ENCODE measurements at regions not wholly inside any gene's neighbourhood (a gene's known extent, or its start where the extent isn't known, plus 50 kb on each side); places are given as distances from the start of the nearest gene placed in this dataset.

DNA sequence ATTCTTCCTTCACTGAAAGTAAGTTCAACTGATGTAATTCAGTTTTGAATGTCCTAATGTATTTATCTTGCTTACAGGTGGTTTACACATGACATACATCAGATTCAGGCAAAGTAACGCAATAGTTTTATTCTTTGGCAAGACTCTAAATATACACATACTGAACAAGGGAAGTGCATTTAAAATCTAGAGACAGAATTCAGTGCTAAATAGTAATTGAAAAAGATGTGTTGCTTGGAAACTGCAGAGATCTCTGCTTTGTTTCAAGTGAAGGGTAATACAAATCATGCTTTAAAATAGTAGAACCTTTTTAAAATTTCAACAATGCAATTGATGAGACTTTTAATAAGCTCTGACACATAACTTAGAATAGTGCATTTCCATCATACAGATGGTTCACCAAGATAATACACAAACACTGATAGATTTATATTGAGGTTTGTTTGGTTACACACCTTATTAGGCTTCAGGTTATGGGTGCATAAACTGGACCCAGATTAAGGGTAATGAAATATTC lies 581.0 kb upstream of the MIR17HG start:
- no peak for TF ChIP-seq EZH2 (IDR thresholded peaks at IDR 0.05)
- TF ChIP-seq POLR2AphosphoS5 (IDR thresholded peaks at IDR 0.05; ENCODE audit: borderline replicate concordance, low read depth, low read length), result no peak
